Lung (tissue), 11 donors: ENCODE measurements at regions not wholly inside any gene's neighbourhood (a gene's known extent, or its start where the extent isn't known, plus 50 kb on each side); places are given as distances from the start of the nearest gene placed in this dataset.

Source experiments
- ATAC-seq: fragments of 200-7000 bp; cut with Tn5 transposase; one replicate; pipeline ENCODE4 v1.9.1; 2020; ENCODE audit warnings: moderate number of reproducible peaks; ENCODE audit not compliant: insufficient read depth, low FRiP score
- DNase-seq, 3 donors: peaks; one replicate each; pipeline ENCODE4 v3.0.0-alpha.2; 2013 to 2017
- H3K27ac ChIP-seq, 2 donors: one replicate each; pipeline ENCODE4 v1.5.1; 2013; ENCODE audit warnings: mild to moderate bottlenecking in 2 of 2, moderate library complexity in 2 of 2, control low read depth in 1 of 2, inconsistent platforms in 1 of 2, low read depth in 1 of 2, low read length in 1 of 2
- H3K27me3 ChIP-seq, 3 donors: one replicate each; pipeline ENCODE4 v1.5.1; 2013; ENCODE audit warnings: low read length in 2 of 3; ENCODE audit not compliant: control insufficient read depth in 3 of 3, insufficient read depth in 3 of 3
- H3K36me3 ChIP-seq, 4 donors: one replicate each; pipeline ENCODE4 v1.5.1; 2013; ENCODE audit warnings: low read length in 4 of 4, mild to moderate bottlenecking in 1 of 4, moderate library complexity in 1 of 4; ENCODE audit not compliant: control insufficient read depth in 4 of 4, insufficient read depth in 4 of 4
- H3K4me1 ChIP-seq, 5 donors: one replicate each; pipeline ENCODE4 v1.5.1; 2013; ENCODE audit warnings: low read length in 5 of 5, mild to moderate bottlenecking in 2 of 5, moderate library complexity in 1 of 5; ENCODE audit not compliant: control insufficient read depth in 5 of 5, insufficient read depth in 5 of 5
- H3K4me3 ChIP-seq: one replicate; pipeline ENCODE4 v1.5.1; 2013; ENCODE audit warnings: mild to moderate bottlenecking, control low read depth, moderate library complexity
- H3K9ac ChIP-seq, 2 donors: one replicate each; pipeline ENCODE4 v1.5.1; 2013; ENCODE audit warnings: low read length in 2 of 2, control low read depth in 1 of 2; ENCODE audit not compliant: insufficient read depth in 1 of 2
- H3K9me3 ChIP-seq, 4 donors: one replicate each; pipeline ENCODE4 v1.5.1; 2013; ENCODE audit warnings: low read length in 3 of 4, mild to moderate bottlenecking in 1 of 4, moderate library complexity in 1 of 4; ENCODE audit not compliant: control insufficient read depth in 4 of 4, insufficient read depth in 3 of 4
- WGBS, 2 donors: extraction: QIAGEN DNeasy Blood & Tissue Kit; methylation state at CpG; one replicate each; pipeline ENCODE4 v1.1.7; 2013; 5-methylcytosine and 5-hydroxymethylcytosine counted together
- TF ChIP-seq, protein P1 (sequence below): IDR thresholded peaks from 2 replicates; pipeline ENCODE4 v1.5.1; 2012; ENCODE audit warnings: mild to moderate bottlenecking; ENCODE audit errors: control extremely low read depth, extremely low read depth
- donor health status: control.
- donor health status: control.
- donor health status: Bipolar disorder and iron deficiency.
- donor health status: healthy.
- donor health status: DM: yes; HTN: yes; CAD: no.

DNA sequence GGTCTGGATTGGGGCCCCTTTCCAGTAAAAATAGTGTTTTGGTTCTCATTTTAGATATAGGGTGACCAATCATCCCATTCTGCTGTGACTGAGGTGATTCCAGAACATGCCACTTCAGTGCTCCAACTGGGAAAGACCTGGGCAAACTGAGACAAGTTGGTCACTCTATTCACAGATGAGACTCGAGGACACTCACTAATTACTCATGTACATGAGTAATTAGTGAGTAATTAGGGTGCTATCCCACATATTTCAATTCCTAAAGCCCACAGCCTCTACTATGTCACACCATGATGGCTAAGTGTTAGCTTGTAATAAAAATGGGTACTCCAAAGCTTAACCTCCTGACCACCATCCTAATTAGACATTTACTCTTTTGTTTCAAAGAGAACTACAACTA is 86.0 kb downstream of the CBLN4 start:
- Histone ChIP-seq H3K9ac (no peak overlapping the region), H3K4me3 (no peak overlapping the region), H3K4me1 (peaks cover 0 to 7% (median 1%) of the 10 kb centered on the region in 5 donors), H3K9me3 (peaks cover 0 to 2% (median 0%) of the 10 kb centered on the region in 4 donors), H3K27me3 (no peaks in the 10 kb centered on the region), H3K27ac (no peak overlapping the region), H3K36me3 (no peaks in the 10 kb centered on the region)
- 44 to 55% methylated on average over 1 of the region's 1 CpG for WGBS, 2 donors
- DNase-seq (no peak), ATAC-seq (no peak)
- TF ChIP-seq, protein P1, sequence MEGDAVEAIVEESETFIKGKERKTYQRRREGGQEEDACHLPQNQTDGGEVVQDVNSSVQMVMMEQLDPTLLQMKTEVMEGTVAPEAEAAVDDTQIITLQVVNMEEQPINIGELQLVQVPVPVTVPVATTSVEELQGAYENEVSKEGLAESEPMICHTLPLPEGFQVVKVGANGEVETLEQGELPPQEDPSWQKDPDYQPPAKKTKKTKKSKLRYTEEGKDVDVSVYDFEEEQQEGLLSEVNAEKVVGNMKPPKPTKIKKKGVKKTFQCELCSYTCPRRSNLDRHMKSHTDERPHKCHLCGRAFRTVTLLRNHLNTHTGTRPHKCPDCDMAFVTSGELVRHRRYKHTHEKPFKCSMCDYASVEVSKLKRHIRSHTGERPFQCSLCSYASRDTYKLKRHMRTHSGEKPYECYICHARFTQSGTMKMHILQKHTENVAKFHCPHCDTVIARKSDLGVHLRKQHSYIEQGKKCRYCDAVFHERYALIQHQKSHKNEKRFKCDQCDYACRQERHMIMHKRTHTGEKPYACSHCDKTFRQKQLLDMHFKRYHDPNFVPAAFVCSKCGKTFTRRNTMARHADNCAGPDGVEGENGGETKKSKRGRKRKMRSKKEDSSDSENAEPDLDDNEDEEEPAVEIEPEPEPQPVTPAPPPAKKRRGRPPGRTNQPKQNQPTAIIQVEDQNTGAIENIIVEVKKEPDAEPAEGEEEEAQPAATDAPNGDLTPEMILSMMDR, result no peak

DNA sequence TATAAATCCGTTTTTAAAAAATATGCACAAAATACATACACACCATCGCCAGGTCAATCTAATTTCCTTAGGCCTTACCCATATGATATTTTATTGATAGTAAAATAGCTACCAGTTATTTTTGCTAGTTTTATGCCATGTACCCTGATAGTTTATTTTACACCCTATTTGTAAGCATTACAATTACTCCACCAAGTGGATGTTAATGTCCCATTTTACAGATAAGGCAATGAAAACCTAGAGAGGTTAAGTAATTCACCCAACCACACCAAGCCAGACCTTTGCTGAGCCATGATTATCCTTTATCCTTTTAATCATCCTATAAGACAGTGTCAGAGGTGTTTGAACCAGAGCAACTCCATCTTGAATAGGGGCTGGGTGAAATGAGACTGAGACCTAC is 86.8 kb downstream of the CBLN4 start:
- H3K36me3 ChIP-seq, result no peaks in the 10 kb centered on the region
- 86 to 87% methylated on average over 2 of the region's 2 CpGs for WGBS, 2 donors
- H3K9ac ChIP-seq, result no peak overlapping the region
- no peak overlapping the region for H3K27ac ChIP-seq
- DNase-seq (no peak), ATAC-seq (no peak)
- peaks cover 0 to 2% (median 0%) of the 10 kb centered on the region in 4 donors for H3K9me3 ChIP-seq
- H3K4me3 ChIP-seq, result no peak overlapping the region
- TF ChIP-seq, protein P1, result no peak
- H3K27me3 ChIP-seq, result no peaks in the 10 kb centered on the region
- H3K4me1 ChIP-seq, result peaks cover 0 to 7% (median 1%) of the 10 kb centered on the region in 5 donors

DNA sequence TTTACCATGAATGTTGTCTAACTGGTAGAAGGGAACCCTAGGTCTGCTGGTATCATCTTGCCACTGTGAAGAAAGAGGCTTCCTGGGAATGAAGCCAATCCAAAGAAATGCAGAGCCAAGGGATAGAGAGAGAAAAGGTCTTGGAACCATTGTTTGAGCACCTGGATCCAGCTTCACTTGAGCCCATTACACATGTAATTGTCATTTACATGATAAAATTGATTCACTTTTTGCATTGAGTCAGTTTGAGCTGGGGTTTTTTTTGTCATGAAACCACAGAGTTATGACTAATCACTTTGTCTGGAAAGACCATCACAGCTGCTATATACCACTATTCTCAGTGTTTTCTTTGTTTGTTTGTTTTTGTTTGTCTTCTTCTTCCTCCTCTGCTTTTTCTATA is 112.3 kb downstream of the CBLN4 start:
- H3K4me1 ChIP-seq, result no peaks in the 10 kb centered on the region
- no peak overlapping the region for H3K4me3 ChIP-seq
- no peak for ATAC-seq
- DNase-seq, result no peak
- TF ChIP-seq, protein P1, result no peak
- no peak overlapping the region for H3K27ac ChIP-seq
- no peaks in the 10 kb centered on the region for H3K27me3 ChIP-seq
- H3K9me3 ChIP-seq, result no peaks in the 10 kb centered on the region
- H3K9ac ChIP-seq, result no peak overlapping the region
- no peaks in the 10 kb centered on the region for H3K36me3 ChIP-seq

DNA sequence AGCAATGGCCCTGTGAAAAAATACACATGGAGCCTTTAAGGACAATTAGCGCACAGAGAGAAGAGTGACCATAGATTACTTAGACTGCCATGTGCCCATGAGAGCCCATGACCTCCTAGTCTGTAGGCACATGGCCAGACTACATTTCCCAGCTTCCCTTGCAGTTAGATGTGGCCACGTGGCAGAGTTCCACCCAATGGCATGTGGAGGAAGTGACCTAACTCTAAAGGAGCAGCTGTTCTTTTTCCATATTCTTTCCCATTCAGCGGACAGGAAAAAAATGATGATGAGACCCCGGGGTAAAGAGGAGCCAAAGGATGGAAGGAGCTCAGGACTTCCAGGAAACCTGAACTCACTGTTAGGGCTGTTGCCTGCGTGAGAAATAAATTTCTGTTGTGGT is 116.6 kb downstream of the CBLN4 start:
- Histone ChIP-seq H3K27ac (no peak overlapping the region), H3K27me3 (no peaks in the 10 kb centered on the region), H3K9ac (no peak overlapping the region), H3K4me1 (no peaks in the 10 kb centered on the region), H3K36me3 (no peaks in the 10 kb centered on the region), H3K9me3 (no peaks in the 10 kb centered on the region), H3K4me3 (no peak overlapping the region)
- TF ChIP-seq, protein P1, result no peak
- 85% methylated on average over 5 of the region's 5 CpGs for WGBS, 2 donors
- DNase-seq, result peak in 1 of 3 donors; percentile 4
- ATAC-seq, result no peak
